ENCODE measurements at regions not wholly inside any gene's neighbourhood (a gene's known extent, or its start where the extent isn't known, plus 50 kb on each side); places are given as distances from the start of the nearest gene placed in this dataset.
"Not testable (repeated sequence)": the region's sequence is repeated elsewhere in the genome, so short reads cannot be mapped to it uniquely, and the experiment has no call there.

DNA sequence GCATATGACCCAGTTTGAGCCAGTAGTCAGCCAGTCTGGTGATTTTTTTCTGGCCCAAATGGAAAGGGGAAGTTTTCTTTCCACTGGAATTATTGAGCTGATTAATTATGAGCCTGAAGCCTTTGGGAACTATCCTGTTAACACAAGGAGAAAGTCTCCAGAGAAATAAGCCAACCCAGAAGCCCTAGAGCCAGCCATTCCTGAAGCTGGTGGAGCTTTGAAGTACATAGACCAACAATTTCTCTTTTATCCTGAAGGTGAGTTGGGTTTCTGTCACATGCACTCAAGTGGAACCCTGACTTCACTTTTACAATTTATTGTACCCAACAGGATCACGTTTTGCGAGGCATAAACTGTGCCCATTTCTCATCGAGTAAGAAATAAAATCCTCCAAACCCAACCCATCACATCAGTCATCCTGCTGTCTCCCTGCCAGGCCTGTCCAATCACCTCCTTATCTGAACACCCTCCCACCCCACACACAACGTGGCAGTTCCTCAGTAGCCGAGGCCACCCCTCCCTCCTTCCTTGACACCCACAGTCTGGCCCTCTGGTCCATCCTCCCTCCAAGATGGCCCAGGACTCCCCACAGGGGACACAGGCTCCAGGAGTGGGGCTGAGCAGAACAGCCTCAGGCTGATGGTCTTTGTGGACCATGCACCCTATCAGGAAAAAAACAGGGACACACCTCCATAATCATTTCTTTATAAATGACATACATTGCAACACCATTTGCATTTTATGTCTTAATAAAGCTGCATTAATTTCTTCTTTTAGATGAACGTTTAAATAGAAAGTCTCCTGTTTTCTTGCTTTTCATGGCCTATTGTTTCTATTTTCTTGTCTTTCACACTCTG lies 55.7 kb upstream of the GATA2 start:
- no peak for DNase-seq

DNA sequence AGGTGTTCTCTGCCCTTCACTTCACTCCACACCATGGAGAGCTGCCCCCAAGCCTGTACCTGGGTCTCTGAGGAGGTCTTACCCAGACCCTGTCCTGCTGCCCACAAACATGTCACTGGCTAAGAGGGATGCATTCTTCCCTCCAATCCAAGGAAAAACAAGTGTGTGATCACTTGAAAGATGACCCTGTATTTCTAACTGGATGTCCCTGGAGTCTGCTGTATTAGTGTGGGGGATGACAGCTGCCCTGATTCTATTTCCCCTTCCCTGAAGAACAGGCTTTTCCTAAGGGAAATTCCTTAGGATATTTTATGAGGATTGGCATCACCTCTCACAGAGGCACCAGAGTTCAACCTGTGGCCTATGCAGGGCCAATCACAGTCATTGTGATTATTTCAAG lies 55.0 kb upstream of the GATA2 start:
- DNase-seq: no peak

GRCh38 chr3:128547368-128547987 lies 54.5 kb upstream of the GATA2 start:
- DNase-seq: no peak

DNA sequence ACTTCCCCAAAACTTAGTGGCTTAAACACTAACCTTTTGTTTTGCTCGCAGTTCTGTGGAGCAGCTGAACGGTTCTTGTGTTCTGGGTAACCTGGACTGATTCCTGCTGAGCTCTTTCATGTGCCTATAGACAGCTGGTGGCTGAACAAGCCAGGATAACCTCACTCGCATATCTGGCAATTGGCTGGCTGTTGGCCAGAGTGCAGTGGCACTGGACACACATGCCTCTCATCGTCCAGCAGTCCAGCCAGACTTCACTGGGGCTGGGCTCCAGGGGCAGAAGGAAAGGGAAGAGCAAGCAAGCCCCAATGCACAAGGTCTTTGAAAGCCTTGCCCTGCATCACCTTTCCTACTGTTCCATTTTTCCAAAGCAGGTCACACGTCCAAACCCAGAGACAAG lies 53.6 kb upstream of the GATA2 start:
- DNase-seq: no peak

DNA sequence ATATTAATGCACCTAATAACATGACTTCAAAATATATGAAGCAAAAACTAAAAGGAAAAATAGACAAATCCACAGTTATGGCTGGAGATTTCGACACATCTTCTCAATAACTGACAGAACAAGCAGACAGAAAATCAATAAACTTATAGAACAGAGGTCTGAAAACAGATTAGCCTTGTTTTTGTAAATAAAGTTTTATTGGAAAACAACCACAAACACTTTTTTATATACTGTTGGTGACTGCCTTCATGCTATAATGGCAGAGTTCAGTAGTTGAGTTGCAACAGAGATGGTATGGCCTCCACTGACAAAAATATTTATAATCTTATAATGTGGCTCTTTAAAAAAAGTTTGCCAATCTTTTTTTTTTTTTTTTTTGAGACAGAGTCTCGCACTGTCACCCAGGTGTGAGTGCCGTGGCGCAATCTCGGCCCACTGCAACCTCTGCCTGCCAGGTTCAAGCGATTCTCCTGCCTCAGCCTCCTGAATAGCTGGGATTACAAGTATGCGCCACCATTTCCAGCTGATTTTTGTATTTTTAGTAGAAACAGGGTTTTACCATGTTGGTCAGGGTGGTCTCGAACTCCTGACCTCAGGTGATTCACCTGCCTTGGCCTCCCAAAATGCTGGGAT lies 52.2 kb upstream of the GATA2 start:
- DNase-seq: no peak

DNA sequence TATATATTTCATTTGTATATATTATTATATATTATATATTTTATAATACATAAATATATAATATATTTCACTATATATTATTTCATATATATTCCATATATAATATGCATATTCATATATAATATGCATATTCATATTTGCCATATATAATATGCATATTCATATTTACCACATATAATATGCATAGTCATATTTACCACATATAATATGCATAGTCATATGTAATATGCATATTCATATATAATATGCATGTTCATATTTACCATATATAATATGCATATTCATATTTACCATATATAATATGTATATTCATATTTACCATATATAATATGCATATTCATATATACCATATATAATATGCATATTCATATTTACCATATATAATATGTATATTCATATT lies 51.2 kb upstream of the GATA2 start:
- DNase-seq: no peak

GRCh38 chr3:128543570-128544174 lies 50.7 kb upstream of the GATA2 start:
- DNase-seq: not testable (repeated sequence)
